Loucy (cell line): ENCODE measurements at regions not wholly inside any gene's neighbourhood (a gene's known extent, or its start where the extent isn't known, plus 50 kb on each side); places are given as distances from the start of the nearest gene placed in this dataset.

Experiments used
- H2AFZ ChIP-seq: fragments of 200-600 bp; sonication (generic); 2 replicates; pipeline ENCODE4 v1.6.0; 2016; ENCODE audit warnings: antibody characterized with exemption, mild to moderate bottlenecking, low read length, moderate library complexity
- H3F3A ChIP-seq: fragments of 200-600 bp; 2 replicates; pipeline ENCODE4 v1.6.0; 2016; ENCODE audit warnings: antibody characterized with exemption, low read depth, mild to moderate bottlenecking
- H3K27me3 ChIP-seq: fragments of 200-600 bp; sonication (generic); 2 replicates; pipeline ENCODE4 v1.6.1; 2014; ENCODE audit warnings: low read length, mild to moderate bottlenecking; ENCODE audit not compliant: insufficient read depth, poor library complexity, severe bottlenecking
- H3K36me3 ChIP-seq: fragments of 200-600 bp; sonication (generic); 2 replicates; pipeline ENCODE4 v1.6.1; 2016; ENCODE audit warnings: low read length; ENCODE audit not compliant: insufficient read depth
- H3K4me1 ChIP-seq: fragments of 200-600 bp; sonication (generic); 2 replicates; pipeline ENCODE4 v1.5.1; 2014; ENCODE audit warnings: low read length, mild to moderate bottlenecking; ENCODE audit not compliant: insufficient read depth, poor library complexity, severe bottlenecking
- H3K4me2 ChIP-seq: fragments of 200-600 bp; sonication (generic); 2 replicates; pipeline ENCODE4 v1.6.0; 2014; ENCODE audit warnings: antibody characterized with exemption, low read length, low read depth, mild to moderate bottlenecking; ENCODE audit not compliant: poor library complexity, severe bottlenecking
- H3K4me3 ChIP-seq: fragments of 200-600 bp; sonication (generic); 2 replicates; pipeline ENCODE4 v1.5.1; 2014; ENCODE audit warnings: low read length, mild to moderate bottlenecking, mixed read lengths; ENCODE audit not compliant: poor library complexity, severe bottlenecking
- H3K79me2 ChIP-seq: fragments of 200-600 bp; sonication (generic); 2 replicates; pipeline ENCODE4 v1.6.1; 2014; ENCODE audit warnings: low read length; ENCODE audit not compliant: insufficient read depth
- H3K9ac ChIP-seq: fragments of 200-600 bp; sonication (generic); 2 replicates; pipeline ENCODE4 v1.6.0; 2014; ENCODE audit warnings: mild to moderate bottlenecking, low read depth, low read length, moderate library complexity; ENCODE audit not compliant: poor library complexity, severe bottlenecking
- H3K9me2 ChIP-seq: fragments of 200-600 bp; sonication (generic); replicated peaks from 2 replicates; pipeline ENCODE4 v1.6.1; 2016; ENCODE audit warnings: low read depth, low read length, mixed read lengths
- H3K9me3 ChIP-seq: fragments of 200-600 bp; sonication (generic); 2 replicates; pipeline ENCODE4 v1.6.1; 2014; ENCODE audit warnings: mild to moderate bottlenecking, antibody characterized with exemption, low read length, low read depth; ENCODE audit not compliant: insufficient read depth
- H4K20me1 ChIP-seq: fragments of 200-600 bp; sonication (generic); 2 replicates; pipeline ENCODE4 v1.6.0; 2014; ENCODE audit warnings: antibody characterized with exemption, low read length, mild to moderate bottlenecking; ENCODE audit not compliant: insufficient read depth, poor library complexity, severe bottlenecking
- CTCF ChIP-seq: fragments of 200-600 bp; sonication (generic); conservative IDR thresholded peaks from 2 replicates; pipeline ENCODE4 v1.5.1; 2014; ENCODE audit warnings: mild to moderate bottlenecking, antibody characterized with exemption, low read length
- EZH2phosphoT487 ChIP-seq: fragments of 200-600 bp; IDR thresholded peaks from 2 replicates; pipeline ENCODE4 v1.6.1; 2018; ENCODE audit warnings: antibody characterized with exemption, mild to moderate bottlenecking, moderate library complexity, borderline replicate concordance

GRCh38 chr9:90331826-90332575 lies 310.6 kb downstream of the DIRAS2 start:
- no peaks in the 10 kb centered on the region for H3K4me1 ChIP-seq
- H3K4me3 ChIP-seq, result no peak overlapping the region
- no peaks in the 10 kb centered on the region for H4K20me1 ChIP-seq
- H2AFZ ChIP-seq, result no peak overlapping the region
- no peak overlapping the region for H3K4me2 ChIP-seq
- TF ChIP-seq EZH2phosphoT487 (no peak), CTCF (no peak)
- H3F3A ChIP-seq, result no peaks in the 10 kb centered on the region
- no peaks in the 10 kb centered on the region for H3K36me3 ChIP-seq
- H3K9me2 ChIP-seq, result no peaks in the 10 kb centered on the region
- H3K79me2 ChIP-seq, result no peaks in the 10 kb centered on the region
- H3K9me3 ChIP-seq, result no peaks in the 10 kb centered on the region
- H3K27me3 ChIP-seq, result no peaks in the 10 kb centered on the region
- no peak overlapping the region for H3K9ac ChIP-seq

- H3K9ac ChIP-seq, result no peak overlapping the region
These were observed 309.4 kb downstream of the DIRAS2 start for GRCh38 chr9:90333226-90333625.

GRCh38 chr9:90340421-90340820 lies 302.2 kb downstream of the DIRAS2 start:
- Histone ChIP-seq H3K9me2 (no peaks in the 10 kb centered on the region), H4K20me1 (no peaks in the 10 kb centered on the region), H2AFZ (no peak overlapping the region), H3K9me3 (no peaks in the 10 kb centered on the region), H3K4me2 (no peak overlapping the region), H3K4me3 (no peak overlapping the region), H3K4me1 (no peaks in the 10 kb centered on the region), H3K79me2 (no peaks in the 10 kb centered on the region), H3K9ac (no peak overlapping the region), H3F3A (no peaks in the 10 kb centered on the region), H3K27me3 (no peaks in the 10 kb centered on the region), H3K36me3 (no peaks in the 10 kb centered on the region)
- TF ChIP-seq CTCF (no peak), EZH2phosphoT487 (no peak)

More at GRCh38 chr9:90333226-90333625, 309.4 kb downstream of the DIRAS2 start:
- Histone ChIP-seq H3K4me3 (no peak overlapping the region), H4K20me1 (no peaks in the 10 kb centered on the region), H3F3A (no peaks in the 10 kb centered on the region), H2AFZ (no peak overlapping the region), H3K4me2 (no peak overlapping the region), H3K79me2 (no peaks in the 10 kb centered on the region), H3K9me2 (no peaks in the 10 kb centered on the region), H3K27me3 (no peaks in the 10 kb centered on the region), H3K4me1 (no peaks in the 10 kb centered on the region), H3K9me3 (no peaks in the 10 kb centered on the region), H3K36me3 (no peaks in the 10 kb centered on the region)
- TF ChIP-seq CTCF (no peak), EZH2phosphoT487 (no peak)
